H1 (cell line): ENCODE measurements at regions not wholly inside any gene's neighbourhood (a gene's known extent, or its start where the extent isn't known, plus 50 kb on each side); places are given as distances from the start of the nearest gene placed in this dataset.

ENCODE experiments used
- BCL11A ChIP-seq, 2 experiments: IDR thresholded peaks; one replicate each; pipeline ENCODE4 v1.6.1; 2011; ENCODE audit warnings: low read depth in 2 of 2, low read length in 2 of 2, mild to moderate bottlenecking in 2 of 2
- EP300 ChIP-seq, 2 experiments: IDR thresholded peaks; 1 replicate in 1 of 2; 2 replicates in 1 of 2; pipeline ENCODE4 v1.6.1; 2011 to 2012; ENCODE audit warnings: low read depth in 2 of 2, low read length in 2 of 2, mild to moderate bottlenecking in 2 of 2, borderline replicate concordance in 1 of 2, inconsistent platforms in 1 of 2, moderate library complexity in 1 of 2
- EZH2 ChIP-seq: fragments of 200-600 bp; sonication (generic); IDR thresholded peaks from 2 replicates; pipeline ENCODE4 v1.7.1; 2012; ENCODE audit warnings: low read depth, mild to moderate bottlenecking, moderate library complexity, low read length, inconsistent platforms; ENCODE audit not compliant: severe bottlenecking
- HDAC2 ChIP-seq, 2 experiments: fragments of 300-600 bp in 1 of 2; sonication (generic) in 1 of 2; IDR thresholded peaks; 2 replicates each; pipeline ENCODE4 v1.6.1; 2011 to 2012; ENCODE audit warnings: low read depth in 2 of 2, low read length in 2 of 2, mild to moderate bottlenecking in 2 of 2, moderate library complexity in 2 of 2, borderline replicate concordance in 1 of 2, inconsistent platforms in 1 of 2
- KDM5A ChIP-seq: fragments of 200-600 bp; IDR thresholded peaks from 2 replicates; pipeline ENCODE4 v1.7.1; 2012; ENCODE audit warnings: mild to moderate bottlenecking, low read length, inconsistent platforms, mixed read lengths
- MAFK ChIP-seq: IDR thresholded peaks from 2 replicates; pipeline ENCODE4 v1.6.1; 2012; ENCODE audit warnings: low read depth, mild to moderate bottlenecking, improper control_type of control experiment, low read length
- RBBP5 ChIP-seq: IDR thresholded peaks from 2 replicates; pipeline ENCODE4 v1.7.1; 2012; ENCODE audit warnings: low read depth, mild to moderate bottlenecking, inconsistent platforms, low read length, moderate library complexity, borderline replicate concordance
- RNF2 ChIP-seq: fragments of 200-900, 300-1000 bp; sonication (generic); IDR thresholded peaks from 2 replicates; pipeline ENCODE4 v1.7.1; 2016; ENCODE audit warnings: borderline replicate concordance, low read depth, mild to moderate bottlenecking, antibody characterized with exemption, low read length; ENCODE audit not compliant: poor library complexity, severe bottlenecking; ENCODE audit errors: missing control alignments
- TF ChIP-seq, protein P1 (sequence below): fragments of 300-600 bp; sonication (generic); IDR thresholded peaks from 2 replicates; pipeline ENCODE4 v1.7.1; 2012; ENCODE audit warnings: low read length, moderate library complexity, mild to moderate bottlenecking, inconsistent platforms; ENCODE audit not compliant: insufficient replicate concordance

DNA sequence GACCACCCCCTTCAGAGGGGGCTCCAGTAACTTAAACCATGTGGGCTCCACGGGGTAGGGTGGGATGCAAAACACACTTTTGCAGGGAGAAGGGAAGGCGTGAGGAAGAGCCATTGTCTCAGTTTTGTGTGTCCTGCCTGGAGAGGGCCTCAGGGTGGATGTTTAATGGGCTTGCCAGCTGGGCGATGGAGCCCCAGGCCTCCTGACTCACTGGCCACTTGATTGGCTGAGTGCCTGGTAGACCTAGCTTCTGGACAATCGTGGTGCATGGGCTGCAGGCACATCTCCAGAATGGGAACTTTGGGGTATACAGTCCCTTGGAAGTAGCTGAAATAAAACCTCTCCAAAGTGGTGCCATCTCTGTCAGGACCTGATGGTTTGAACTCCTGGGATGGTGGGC, 118.3 kb upstream of the MRPS22 start (continued):
- TF ChIP-seq, protein P1, sequence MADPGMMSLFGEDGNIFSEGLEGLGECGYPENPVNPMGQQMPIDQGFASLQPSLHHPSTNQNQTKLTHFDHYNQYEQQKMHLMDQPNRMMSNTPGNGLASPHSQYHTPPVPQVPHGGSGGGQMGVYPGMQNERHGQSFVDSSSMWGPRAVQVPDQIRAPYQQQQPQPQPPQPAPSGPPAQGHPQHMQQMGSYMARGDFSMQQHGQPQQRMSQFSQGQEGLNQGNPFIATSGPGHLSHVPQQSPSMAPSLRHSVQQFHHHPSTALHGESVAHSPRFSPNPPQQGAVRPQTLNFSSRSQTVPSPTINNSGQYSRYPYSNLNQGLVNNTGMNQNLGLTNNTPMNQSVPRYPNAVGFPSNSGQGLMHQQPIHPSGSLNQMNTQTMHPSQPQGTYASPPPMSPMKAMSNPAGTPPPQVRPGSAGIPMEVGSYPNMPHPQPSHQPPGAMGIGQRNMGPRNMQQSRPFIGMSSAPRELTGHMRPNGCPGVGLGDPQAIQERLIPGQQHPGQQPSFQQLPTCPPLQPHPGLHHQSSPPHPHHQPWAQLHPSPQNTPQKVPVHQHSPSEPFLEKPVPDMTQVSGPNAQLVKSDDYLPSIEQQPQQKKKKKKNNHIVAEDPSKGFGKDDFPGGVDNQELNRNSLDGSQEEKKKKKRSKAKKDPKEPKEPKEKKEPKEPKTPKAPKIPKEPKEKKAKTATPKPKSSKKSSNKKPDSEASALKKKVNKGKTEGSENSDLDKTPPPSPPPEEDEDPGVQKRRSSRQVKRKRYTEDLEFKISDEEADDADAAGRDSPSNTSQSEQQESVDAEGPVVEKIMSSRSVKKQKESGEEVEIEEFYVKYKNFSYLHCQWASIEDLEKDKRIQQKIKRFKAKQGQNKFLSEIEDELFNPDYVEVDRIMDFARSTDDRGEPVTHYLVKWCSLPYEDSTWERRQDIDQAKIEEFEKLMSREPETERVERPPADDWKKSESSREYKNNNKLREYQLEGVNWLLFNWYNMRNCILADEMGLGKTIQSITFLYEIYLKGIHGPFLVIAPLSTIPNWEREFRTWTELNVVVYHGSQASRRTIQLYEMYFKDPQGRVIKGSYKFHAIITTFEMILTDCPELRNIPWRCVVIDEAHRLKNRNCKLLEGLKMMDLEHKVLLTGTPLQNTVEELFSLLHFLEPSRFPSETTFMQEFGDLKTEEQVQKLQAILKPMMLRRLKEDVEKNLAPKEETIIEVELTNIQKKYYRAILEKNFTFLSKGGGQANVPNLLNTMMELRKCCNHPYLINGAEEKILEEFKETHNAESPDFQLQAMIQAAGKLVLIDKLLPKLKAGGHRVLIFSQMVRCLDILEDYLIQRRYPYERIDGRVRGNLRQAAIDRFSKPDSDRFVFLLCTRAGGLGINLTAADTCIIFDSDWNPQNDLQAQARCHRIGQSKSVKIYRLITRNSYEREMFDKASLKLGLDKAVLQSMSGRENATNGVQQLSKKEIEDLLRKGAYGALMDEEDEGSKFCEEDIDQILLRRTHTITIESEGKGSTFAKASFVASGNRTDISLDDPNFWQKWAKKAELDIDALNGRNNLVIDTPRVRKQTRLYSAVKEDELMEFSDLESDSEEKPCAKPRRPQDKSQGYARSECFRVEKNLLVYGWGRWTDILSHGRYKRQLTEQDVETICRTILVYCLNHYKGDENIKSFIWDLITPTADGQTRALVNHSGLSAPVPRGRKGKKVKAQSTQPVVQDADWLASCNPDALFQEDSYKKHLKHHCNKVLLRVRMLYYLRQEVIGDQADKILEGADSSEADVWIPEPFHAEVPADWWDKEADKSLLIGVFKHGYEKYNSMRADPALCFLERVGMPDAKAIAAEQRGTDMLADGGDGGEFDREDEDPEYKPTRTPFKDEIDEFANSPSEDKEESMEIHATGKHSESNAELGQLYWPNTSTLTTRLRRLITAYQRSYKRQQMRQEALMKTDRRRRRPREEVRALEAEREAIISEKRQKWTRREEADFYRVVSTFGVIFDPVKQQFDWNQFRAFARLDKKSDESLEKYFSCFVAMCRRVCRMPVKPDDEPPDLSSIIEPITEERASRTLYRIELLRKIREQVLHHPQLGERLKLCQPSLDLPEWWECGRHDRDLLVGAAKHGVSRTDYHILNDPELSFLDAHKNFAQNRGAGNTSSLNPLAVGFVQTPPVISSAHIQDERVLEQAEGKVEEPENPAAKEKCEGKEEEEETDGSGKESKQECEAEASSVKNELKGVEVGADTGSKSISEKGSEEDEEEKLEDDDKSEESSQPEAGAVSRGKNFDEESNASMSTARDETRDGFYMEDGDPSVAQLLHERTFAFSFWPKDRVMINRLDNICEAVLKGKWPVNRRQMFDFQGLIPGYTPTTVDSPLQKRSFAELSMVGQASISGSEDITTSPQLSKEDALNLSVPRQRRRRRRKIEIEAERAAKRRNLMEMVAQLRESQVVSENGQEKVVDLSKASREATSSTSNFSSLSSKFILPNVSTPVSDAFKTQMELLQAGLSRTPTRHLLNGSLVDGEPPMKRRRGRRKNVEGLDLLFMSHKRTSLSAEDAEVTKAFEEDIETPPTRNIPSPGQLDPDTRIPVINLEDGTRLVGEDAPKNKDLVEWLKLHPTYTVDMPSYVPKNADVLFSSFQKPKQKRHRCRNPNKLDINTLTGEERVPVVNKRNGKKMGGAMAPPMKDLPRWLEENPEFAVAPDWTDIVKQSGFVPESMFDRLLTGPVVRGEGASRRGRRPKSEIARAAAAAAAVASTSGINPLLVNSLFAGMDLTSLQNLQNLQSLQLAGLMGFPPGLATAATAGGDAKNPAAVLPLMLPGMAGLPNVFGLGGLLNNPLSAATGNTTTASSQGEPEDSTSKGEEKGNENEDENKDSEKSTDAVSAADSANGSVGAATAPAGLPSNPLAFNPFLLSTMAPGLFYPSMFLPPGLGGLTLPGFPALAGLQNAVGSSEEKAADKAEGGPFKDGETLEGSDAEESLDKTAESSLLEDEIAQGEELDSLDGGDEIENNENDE = no peak
- no peak for TF ChIP-seq HDAC2 (IDR thresholded peaks at IDR 0.05; ENCODE audit: borderline replicate concordance in 1 of 2, low read depth in 2 of 2, low read length in 2 of 2)
- TF ChIP-seq BCL11A (IDR thresholded peaks at IDR 0.05; ENCODE audit: low read depth in 2 of 2, low read length in 2 of 2) = no peak
- TF ChIP-seq MAFK = no peak
- no peak for TF ChIP-seq KDM5A
- no peak for TF ChIP-seq EZH2
- TF ChIP-seq RBBP5 = no peak
- TF ChIP-seq RNF2 = no peak
- no peak for TF ChIP-seq EP300 (IDR thresholded peaks at IDR 0.05; ENCODE audit: borderline replicate concordance in 1 of 2, low read depth in 2 of 2, low read length in 2 of 2)
